Hematopoietic multipotent progenitor cell treated with erythropoietin and hydrocortisone succinate and interleukin-3 and kit ligand, for 8 days (in vitro differentiated cells): ENCODE measurements at regions not wholly inside any gene's neighbourhood (a gene's known extent, or its start where the extent isn't known, plus 50 kb on each side); places are given as distances from the start of the nearest gene placed in this dataset.

Source experiments
- DNase-seq: peaks from one replicate; pipeline ENCODE4 v3.0.0-alpha.2; 2015

GRCh38 chr9:135220601-135221575, 133.4 kb downstream of the OLFM1 start:
- DNase-seq, result no peak

GRCh38 chr9:135221576-135221950, 134.1 kb downstream of the OLFM1 start:
- no peak for DNase-seq

GRCh38 chr9:135221951-135222631, 134.6 kb downstream of the OLFM1 start:
- no peak for DNase-seq

GRCh38 chr9:135222881-135223760, 135.7 kb downstream of the OLFM1 start:
- DNase-seq, result no peak

- no peak for DNase-seq
These were observed 136.4 kb downstream of the OLFM1 start for GRCh38 chr9:135223831-135224230.

GRCh38 chr9:135224286-135224877, 136.9 kb downstream of the OLFM1 start:
- no peak for DNase-seq

- no peak for DNase-seq
These were observed 137.6 kb downstream of the OLFM1 start for GRCh38 chr9:135224921-135225541.

GRCh38 chr9:135225619-135226228, 138.3 kb downstream of the OLFM1 start:
- no peak for DNase-seq

- DNase-seq, result no peak
These were observed 139.0 kb downstream of the OLFM1 start for GRCh38 chr9:135226369-135227050.

- DNase-seq, result no peak
These were observed 140.3 kb downstream of the OLFM1 start for GRCh38 chr9:135227641-135228251.

- DNase-seq, result no peak
These were observed 141.0 kb downstream of the OLFM1 start for GRCh38 chr9:135228345-135228982.

- DNase-seq, result no peak
These were observed 141.6 kb downstream of the OLFM1 start for GRCh38 chr9:135228983-135229625.

- DNase-seq, result no peak
These were observed 142.4 kb downstream of the OLFM1 start for GRCh38 chr9:135229701-135230385.

- DNase-seq, result no peak
These were observed 142.9 kb downstream of the OLFM1 start for GRCh38 chr9:135230386-135230765.

GRCh38 chr9:135230817-135231520, 143.5 kb downstream of the OLFM1 start:
- no peak for DNase-seq

- no peak for DNase-seq
These were observed 151.8 kb downstream of the OLFM1 start for GRCh38 chr9:135239100-135239768.

- no peak for DNase-seq
These were observed 152.3 kb downstream of the OLFM1 start for GRCh38 chr9:135239769-135240141.

GRCh38 chr9:135240222-135240621, 152.8 kb downstream of the OLFM1 start:
- no peak for DNase-seq
